ENCODE measurements at regions not wholly inside any gene's neighbourhood (a gene's known extent, or its start where the extent isn't known, plus 50 kb on each side); places are given as distances from the start of the nearest gene placed in this dataset.
"Not testable (repeated sequence)": the region's sequence is repeated elsewhere in the genome, so short reads cannot be mapped to it uniquely, and the experiment has no call there.

- WGBS, 2 donors: 93 to 94% methylated on average over 22 to 24 of the region's 24 CpGs
- H3K4me3 ChIP-seq (ENCODE audit: low read depth in 1 of 2, low read length in 2 of 2); H3K27me3 ChIP-seq (ENCODE audit: control insufficient read depth in 1 of 2, insufficient read depth in 2 of 2, low read length in 2 of 2); H3K27ac ChIP-seq (ENCODE audit: low read depth in 2 of 2, low read length in 1 of 2); H3K4me1 ChIP-seq (ENCODE audit: control insufficient read depth in 2 of 2, insufficient read depth in 2 of 2, low read length in 1 of 2); H3K36me3 ChIP-seq (ENCODE audit: control insufficient read depth in 2 of 2, insufficient read depth in 2 of 2, low read length in 1 of 2); H3K9me3 ChIP-seq (ENCODE audit: control insufficient read depth in 2 of 2, insufficient read depth in 1 of 2, low read depth in 1 of 2, low read length in 1 of 2): not testable (repeated sequence)
Observed at GRCh38 chr6:74255007-74255406, 559.0 kb downstream of the CD109 start.

GRCh38 chr6:74254147-74254546, 558.1 kb downstream of the CD109 start:
- WGBS, 2 donors: 92 to 95% methylated on average over 1 of the region's 1 CpG
- not testable (repeated sequence) for H3K27ac ChIP-seq (ENCODE audit: low read depth in 2 of 2, low read length in 1 of 2)

GRCh38 chr6:74253261-74253660, 557.3 kb downstream of the CD109 start:
- Histone ChIP-seq H3K27ac (ENCODE audit: low read depth in 2 of 2, low read length in 1 of 2) (no peak overlapping the region), H3K27me3 (ENCODE audit: control insufficient read depth in 1 of 2, insufficient read depth in 2 of 2, low read length in 2 of 2) (no peaks in the 10 kb centered on the region), H3K4me1 (ENCODE audit: control insufficient read depth in 2 of 2, insufficient read depth in 2 of 2, low read length in 1 of 2) (no peaks in the 10 kb centered on the region), H3K9me3 (ENCODE audit: control insufficient read depth in 2 of 2, insufficient read depth in 1 of 2, low read depth in 1 of 2, low read length in 1 of 2) (no peaks in the 10 kb centered on the region), H3K36me3 (ENCODE audit: control insufficient read depth in 2 of 2, insufficient read depth in 2 of 2, low read length in 1 of 2) (no peaks in the 10 kb centered on the region), H3K4me3 (ENCODE audit: low read depth in 1 of 2, low read length in 2 of 2) (no peak overlapping the region)
- WGBS, 2 donors: 56 to 74% methylated on average over 2 of the region's 2 CpGs

More at GRCh38 chr6:74254147-74254546, 558.1 kb downstream of the CD109 start:
- H3K27me3 ChIP-seq (ENCODE audit: control insufficient read depth in 1 of 2, insufficient read depth in 2 of 2, low read length in 2 of 2); H3K4me1 ChIP-seq (ENCODE audit: control insufficient read depth in 2 of 2, insufficient read depth in 2 of 2, low read length in 1 of 2); H3K9me3 ChIP-seq (ENCODE audit: control insufficient read depth in 2 of 2, insufficient read depth in 1 of 2, low read depth in 1 of 2, low read length in 1 of 2); H3K36me3 ChIP-seq (ENCODE audit: control insufficient read depth in 2 of 2, insufficient read depth in 2 of 2, low read length in 1 of 2); H3K4me3 ChIP-seq (ENCODE audit: low read depth in 1 of 2, low read length in 2 of 2): not testable (repeated sequence)

- Histone ChIP-seq H3K4me3 (ENCODE audit: low read depth in 1 of 2, low read length in 2 of 2) (no peak overlapping the region), H3K36me3 (ENCODE audit: control insufficient read depth in 2 of 2, insufficient read depth in 2 of 2, low read length in 1 of 2) (no peaks in the 10 kb centered on the region), H3K27me3 (ENCODE audit: control insufficient read depth in 1 of 2, insufficient read depth in 2 of 2, low read length in 2 of 2) (no peaks in the 10 kb centered on the region), H3K9me3 (ENCODE audit: control insufficient read depth in 2 of 2, insufficient read depth in 1 of 2, low read depth in 1 of 2, low read length in 1 of 2) (no peaks in the 10 kb centered on the region), H3K27ac (ENCODE audit: low read depth in 2 of 2, low read length in 1 of 2) (no peak overlapping the region), H3K4me1 (ENCODE audit: control insufficient read depth in 2 of 2, insufficient read depth in 2 of 2, low read length in 1 of 2) (no peaks in the 10 kb centered on the region)
- 22 to 23% methylated on average over 2 of the region's 2 CpGs for WGBS, 2 donors
Observed at GRCh38 chr6:74250161-74250818, 554.3 kb downstream of the CD109 start.

- H3K4me1 ChIP-seq (ENCODE audit: control insufficient read depth in 2 of 2, insufficient read depth in 2 of 2, low read length in 1 of 2): no peaks in the 10 kb centered on the region
- H3K36me3 ChIP-seq (ENCODE audit: control insufficient read depth in 2 of 2, insufficient read depth in 2 of 2, low read length in 1 of 2): no peaks in the 10 kb centered on the region
- no peak overlapping the region for H3K4me3 ChIP-seq (ENCODE audit: low read depth in 1 of 2, low read length in 2 of 2)
- H3K9me3 ChIP-seq (ENCODE audit: control insufficient read depth in 2 of 2, insufficient read depth in 1 of 2, low read depth in 1 of 2, low read length in 1 of 2): no peaks in the 10 kb centered on the region
- no peaks in the 10 kb centered on the region for H3K27me3 ChIP-seq (ENCODE audit: control insufficient read depth in 1 of 2, insufficient read depth in 2 of 2, low read length in 2 of 2)
- WGBS, 2 donors: 49 to 50% methylated on average over 2 of the region's 2 CpGs
- H3K27ac ChIP-seq (ENCODE audit: low read depth in 2 of 2, low read length in 1 of 2): no peak overlapping the region
Observed at GRCh38 chr6:74249658-74250057, 553.7 kb downstream of the CD109 start.

GRCh38 chr6:74248966-74249365, 553.0 kb downstream of the CD109 start:
- H3K4me1 ChIP-seq (ENCODE audit: control insufficient read depth in 2 of 2, insufficient read depth in 2 of 2, low read length in 1 of 2): no peaks in the 10 kb centered on the region
- no peaks in the 10 kb centered on the region for H3K36me3 ChIP-seq (ENCODE audit: control insufficient read depth in 2 of 2, insufficient read depth in 2 of 2, low read length in 1 of 2)
- H3K27me3 ChIP-seq (ENCODE audit: control insufficient read depth in 1 of 2, insufficient read depth in 2 of 2, low read length in 2 of 2): no peaks in the 10 kb centered on the region
- no peak overlapping the region for H3K27ac ChIP-seq (ENCODE audit: low read depth in 2 of 2, low read length in 1 of 2)
- H3K4me3 ChIP-seq (ENCODE audit: low read depth in 1 of 2, low read length in 2 of 2): no peak overlapping the region
- 45 to 51% methylated on average over 2 of the region's 2 CpGs for WGBS, 2 donors
- no peaks in the 10 kb centered on the region for H3K9me3 ChIP-seq (ENCODE audit: control insufficient read depth in 2 of 2, insufficient read depth in 1 of 2, low read depth in 1 of 2, low read length in 1 of 2)

GRCh38 chr6:74222768-74223333, 526.8 kb downstream of the CD109 start:
- Histone ChIP-seq H3K36me3 (ENCODE audit: control insufficient read depth in 2 of 2, insufficient read depth in 2 of 2, low read length in 1 of 2) (no peaks in the 10 kb centered on the region), H3K27ac (ENCODE audit: low read depth in 2 of 2, low read length in 1 of 2) (no peak overlapping the region), H3K27me3 (ENCODE audit: control insufficient read depth in 1 of 2, insufficient read depth in 2 of 2, low read length in 2 of 2) (no peaks in the 10 kb centered on the region), H3K4me3 (ENCODE audit: low read depth in 1 of 2, low read length in 2 of 2) (no peak overlapping the region), H3K9me3 (ENCODE audit: control insufficient read depth in 2 of 2, insufficient read depth in 1 of 2, low read depth in 1 of 2, low read length in 1 of 2) (no peaks in the 10 kb centered on the region), H3K4me1 (ENCODE audit: control insufficient read depth in 2 of 2, insufficient read depth in 2 of 2, low read length in 1 of 2) (no peaks in the 10 kb centered on the region)
- WGBS, 2 donors: 48 to 54% methylated on average over 12 of the region's 12 CpGs

GRCh38 chr6:74213995-74214394, 518.0 kb downstream of the CD109 start:
- H3K4me3 ChIP-seq (ENCODE audit: low read depth in 1 of 2, low read length in 2 of 2): no peak overlapping the region
- H3K9me3 ChIP-seq (ENCODE audit: control insufficient read depth in 2 of 2, insufficient read depth in 1 of 2, low read depth in 1 of 2, low read length in 1 of 2): no peaks in the 10 kb centered on the region
- H3K36me3 ChIP-seq (ENCODE audit: control insufficient read depth in 2 of 2, insufficient read depth in 2 of 2, low read length in 1 of 2): no peaks in the 10 kb centered on the region
- H3K4me1 ChIP-seq (ENCODE audit: control insufficient read depth in 2 of 2, insufficient read depth in 2 of 2, low read length in 1 of 2): no peaks in the 10 kb centered on the region
- 41 to 50% methylated on average over 2 of the region's 2 CpGs for WGBS, 2 donors
- no peak overlapping the region for H3K27ac ChIP-seq (ENCODE audit: low read depth in 2 of 2, low read length in 1 of 2)
- H3K27me3 ChIP-seq (ENCODE audit: control insufficient read depth in 1 of 2, insufficient read depth in 2 of 2, low read length in 2 of 2): no peaks in the 10 kb centered on the region

GRCh38 chr6:74208239-74208638, 512.2 kb downstream of the CD109 start:
- WGBS, 2 donors: 66 to 72% methylated on average over 2 of the region's 2 CpGs
- Histone ChIP-seq H3K36me3 (ENCODE audit: control insufficient read depth in 2 of 2, insufficient read depth in 2 of 2, low read length in 1 of 2) (no peaks in the 10 kb centered on the region), H3K27me3 (ENCODE audit: control insufficient read depth in 1 of 2, insufficient read depth in 2 of 2, low read length in 2 of 2) (no peaks in the 10 kb centered on the region), H3K27ac (ENCODE audit: low read depth in 2 of 2, low read length in 1 of 2) (no peak overlapping the region), H3K9me3 (ENCODE audit: control insufficient read depth in 2 of 2, insufficient read depth in 1 of 2, low read depth in 1 of 2, low read length in 1 of 2) (no peaks in the 10 kb centered on the region), H3K4me1 (ENCODE audit: control insufficient read depth in 2 of 2, insufficient read depth in 2 of 2, low read length in 1 of 2) (no peaks in the 10 kb centered on the region), H3K4me3 (ENCODE audit: low read depth in 1 of 2, low read length in 2 of 2) (no peak overlapping the region)

- Histone ChIP-seq H3K36me3 (ENCODE audit: control insufficient read depth in 2 of 2, insufficient read depth in 2 of 2, low read length in 1 of 2) (no peaks in the 10 kb centered on the region), H3K27me3 (ENCODE audit: control insufficient read depth in 1 of 2, insufficient read depth in 2 of 2, low read length in 2 of 2) (no peaks in the 10 kb centered on the region), H3K27ac (ENCODE audit: low read depth in 2 of 2, low read length in 1 of 2) (no peak overlapping the region), H3K4me3 (ENCODE audit: low read depth in 1 of 2, low read length in 2 of 2) (no peak overlapping the region), H3K9me3 (ENCODE audit: control insufficient read depth in 2 of 2, insufficient read depth in 1 of 2, low read depth in 1 of 2, low read length in 1 of 2) (no peaks in the 10 kb centered on the region), H3K4me1 (ENCODE audit: control insufficient read depth in 2 of 2, insufficient read depth in 2 of 2, low read length in 1 of 2) (no peaks in the 10 kb centered on the region)
- WGBS, 2 donors: 67 to 69% methylated on average over 4 of the region's 4 CpGs
Observed at GRCh38 chr6:74199215-74199915, 503.4 kb downstream of the CD109 start.
